IMR-90 (cell line): ENCODE measurements at regions not wholly inside any gene's neighbourhood (a gene's known extent, or its start where the extent isn't known, plus 50 kb on each side); places are given as distances from the start of the nearest gene placed in this dataset.

Source experiments
- ATAC-seq: fragments of 200-7000 bp; cut with Tn5 transposase; 2 replicates; pipeline ENCODE4 v1.9.1; 2020; ENCODE audit warnings: low read depth, mild to moderate bottlenecking, moderate library complexity
- BruUV-seq: library from RNA; stranded (reverse); fragments of 400-500 nt; replicated peaks from 2 replicates; lab custom pipeline; 2021; lab: Mats Ljungman, UMichigan
- CTCF ChIA-PET: fragments of 300-600 bp; formaldehyde crosslinking; extraction: SDS; loops from one replicate; lab custom pipeline; 2021; ENCODE audit warnings: antibody characterized with exemption; lab: Yijun Ruan, JAX
- POLR2A ChIA-PET: fragments of 300-600 bp; sonication (Branson Sonifier 250); formaldehyde crosslinking; loops from one replicate; lab custom pipeline; 2022; ENCODE audit warnings: antibody characterized with exemption; ENCODE audit not compliant: unreplicated experiment; lab: Charles Lee
- DNase-seq: peaks from one replicate; pipeline ENCODE4 v3.0.0; 2013
- H2AFZ ChIP-seq: replicated peaks from 2 replicates; pipeline ENCODE3; 2013; ENCODE audit warnings: low read length, mild to moderate bottlenecking; ENCODE audit not compliant: poor library complexity
- H2AK5ac ChIP-seq: 2 replicates; pipeline ENCODE4 v1.6.1; 2013; ENCODE audit warnings: low read depth, low read length, inconsistent platforms
- H2AK9ac ChIP-seq: replicated peaks from 2 replicates; pipeline ENCODE3; 2013; ENCODE audit warnings: mild to moderate bottlenecking, low read depth, low read length, moderate library complexity; ENCODE audit not compliant: poor library complexity
- H2BK120ac ChIP-seq: 2 replicates; pipeline ENCODE4 v1.6.1; 2013; ENCODE audit warnings: low read depth, low read length, inconsistent platforms
- H2BK15ac ChIP-seq: 3 replicates; pipeline ENCODE4 v1.6.1; 2013; ENCODE audit warnings: low read depth, low read length, inconsistent platforms
- H2BK20ac ChIP-seq: 2 replicates; pipeline ENCODE4 v1.6.1; 2013; ENCODE audit warnings: low read depth, mild to moderate bottlenecking, inconsistent platforms, low read length, moderate library complexity
- H2BK5ac ChIP-seq: 2 replicates; pipeline ENCODE4 v1.6.1; 2013; ENCODE audit warnings: mild to moderate bottlenecking, low read depth, low read length, inconsistent platforms; ENCODE audit not compliant: poor library complexity, severe bottlenecking
- H3K14ac ChIP-seq: replicated peaks from 2 replicates; pipeline ENCODE4 v1.6.1; 2013; ENCODE audit warnings: low read depth, low read length, inconsistent platforms
- H3K18ac ChIP-seq: 2 replicates; pipeline ENCODE4 v1.6.1; 2013; ENCODE audit warnings: low read depth, low read length, control low read depth
- H3K23ac ChIP-seq: 2 replicates; pipeline ENCODE4 v1.6.1; 2013; ENCODE audit warnings: low read depth, low read length, inconsistent platforms
- H3K27ac ChIP-seq: 2 replicates; pipeline ENCODE4 v1.5.1; 2013; ENCODE audit warnings: mild to moderate bottlenecking, control low read depth, low read length; ENCODE audit not compliant: insufficient read depth
- H3K27me3 ChIP-seq: 2 replicates; pipeline ENCODE4 v1.6.1; 2013; ENCODE audit warnings: low read length; ENCODE audit not compliant: control insufficient read depth, insufficient read depth
- H3K36me3 ChIP-seq: 2 replicates; pipeline ENCODE4 v1.6.1; 2013; ENCODE audit warnings: low read length, mixed read lengths; ENCODE audit not compliant: control insufficient read depth, insufficient read depth
- H3K4ac ChIP-seq: 2 replicates; pipeline ENCODE4 v1.6.1; 2013; ENCODE audit warnings: low read depth, low read length, inconsistent platforms
- H3K4me1 ChIP-seq: 2 replicates; pipeline ENCODE4 v1.6.1; 2013; ENCODE audit warnings: low read length, mixed read lengths; ENCODE audit not compliant: control insufficient read depth, insufficient read depth
- H3K4me2 ChIP-seq: 2 replicates; pipeline ENCODE4 v1.6.1; 2013; ENCODE audit warnings: low read depth, mild to moderate bottlenecking, control low read depth, low read length, moderate library complexity
- H3K4me3 ChIP-seq: 2 replicates; pipeline ENCODE4 v1.5.1; 2013; ENCODE audit warnings: low read depth, mild to moderate bottlenecking, control low read depth, low read length, moderate library complexity; ENCODE audit not compliant: insufficient read depth
- H3K56ac ChIP-seq: 2 replicates; pipeline ENCODE4 v1.6.1; 2013; ENCODE audit warnings: low read length, inconsistent platforms; ENCODE audit not compliant: insufficient read depth; ENCODE audit errors: extremely low read depth
- H3K79me1 ChIP-seq, 2 experiments: 2 replicates each; pipeline ENCODE4 v1.6.1; 2013; ENCODE audit warnings: low read length in 2 of 2, inconsistent platforms in 1 of 2, low read depth in 1 of 2
- H3K9ac ChIP-seq: 2 replicates; pipeline ENCODE4 v1.6.1; 2013; ENCODE audit warnings: low read depth, low read length, control low read depth
- H3K9me1 ChIP-seq: 2 replicates; pipeline ENCODE4 v1.6.1; 2013; ENCODE audit warnings: low read length, inconsistent platforms; ENCODE audit not compliant: insufficient read depth
- H3K9me3 ChIP-seq: 2 replicates; pipeline ENCODE4 v1.6.1; 2013; ENCODE audit warnings: low read length; ENCODE audit not compliant: control insufficient read depth, insufficient read depth
- H4K20me1 ChIP-seq: 2 replicates; pipeline ENCODE4 v1.6.1; 2013; ENCODE audit warnings: low read length, inconsistent platforms; ENCODE audit not compliant: insufficient read depth
- H4K5ac ChIP-seq: 2 replicates; pipeline ENCODE4 v1.6.1; 2013; ENCODE audit warnings: mild to moderate bottlenecking, low read depth, low read length, control low read depth
- H4K8ac ChIP-seq, 2 experiments: 2 replicates each; pipeline ENCODE4 v1.6.1; 2013; ENCODE audit warnings: low read depth in 2 of 2, low read length in 2 of 2, control low read depth in 1 of 2, inconsistent platforms in 1 of 2
- H4K91ac ChIP-seq: 2 replicates; pipeline ENCODE4 v1.6.1; 2013; ENCODE audit warnings: low read depth, low read length, inconsistent platforms; ENCODE audit not compliant: insufficient read depth
- BHLHE40 ChIP-seq: fragments of 150-350 bp; IDR thresholded peaks from 2 replicates; pipeline ENCODE4 v1.6.1; 2016; ENCODE audit warnings: mild to moderate bottlenecking, low read depth, low read length
- CEBPB ChIP-seq: IDR thresholded peaks from 2 replicates; pipeline ENCODE4 v1.6.1; 2012; ENCODE audit warnings: low read depth, low read length, improper control_type of control experiment
- CHD1 ChIP-seq: IDR thresholded peaks from 2 replicates; pipeline ENCODE4 v1.6.1; 2012; ENCODE audit warnings: low read depth, low read length, improper control_type of control experiment
- CTCF ChIP-seq: conservative IDR thresholded peaks from 2 replicates; pipeline ENCODE4 v1.5.1; 2012; ENCODE audit warnings: mild to moderate bottlenecking, low read depth, low read length, improper control_type of control experiment
- ELK1 ChIP-seq: fragments of 150-350 bp; IDR thresholded peaks from 2 replicates; pipeline ENCODE4 v1.6.1; 2016; ENCODE audit warnings: low read depth, mild to moderate bottlenecking, low read length, moderate library complexity, borderline replicate concordance
- FOS ChIP-seq: fragments of 150-350 bp; IDR thresholded peaks from 2 replicates; pipeline ENCODE4 v1.6.1; 2016; ENCODE audit warnings: low read depth, low read length
- MAFK ChIP-seq: IDR thresholded peaks from 2 replicates; pipeline ENCODE4 v1.6.1; 2012; ENCODE audit warnings: low read depth, low read length, improper control_type of control experiment
- MAZ ChIP-seq: IDR thresholded peaks from 2 replicates; pipeline ENCODE4 v1.6.1; 2012; ENCODE audit warnings: low read depth, mild to moderate bottlenecking, low read length, improper control_type of control experiment, moderate library complexity, borderline replicate concordance
- MXI1 ChIP-seq: IDR thresholded peaks from 2 replicates; pipeline ENCODE4 v1.6.1; 2012; ENCODE audit warnings: low read depth, mild to moderate bottlenecking, low read length, moderate library complexity, borderline replicate concordance
- NFE2L2 ChIP-seq: fragments of 150-350 bp; IDR thresholded peaks from 2 replicates; pipeline ENCODE4 v1.6.1; 2016; ENCODE audit warnings: low read depth, mild to moderate bottlenecking, low read length
- POLR2A ChIP-seq: IDR thresholded peaks from 2 replicates; pipeline ENCODE4 v1.6.1; 2012; ENCODE audit warnings: mild to moderate bottlenecking, low read depth, low read length
- RAD21 ChIP-seq: IDR thresholded peaks from 2 replicates; pipeline ENCODE4 v1.6.1; 2012; ENCODE audit warnings: low read length, improper control_type of control experiment
- RCOR1 ChIP-seq: IDR thresholded peaks from 2 replicates; pipeline ENCODE4 v1.6.1; 2012; ENCODE audit warnings: mild to moderate bottlenecking, low read length, improper control_type of control experiment; ENCODE audit not compliant: insufficient replicate concordance
- RFX5 ChIP-seq: IDR thresholded peaks from 2 replicates; pipeline ENCODE4 v1.8.0; 2012; ENCODE audit warnings: low read depth, mild to moderate bottlenecking, low read length, moderate library complexity
- SMC3 ChIP-seq: fragments of 150-350 bp; IDR thresholded peaks from 2 replicates; pipeline ENCODE4 v1.6.1; 2016; ENCODE audit warnings: low read depth, mild to moderate bottlenecking, antibody characterized with exemption, low read length, moderate library complexity
- USF2 ChIP-seq: fragments of 150-350 bp; IDR thresholded peaks from 2 replicates; pipeline ENCODE4 v1.6.1; 2017; ENCODE audit warnings: mild to moderate bottlenecking, antibody characterized with exemption, low read length, low read depth
- WGBS, 2 experiments: methylation state at CpG; one replicate each; pipeline versions ENCODE4 v1.1.5 to v1.1.7; 2013; ENCODE audit warnings: missing lambda C conversion rate in 2 of 2; ENCODE audit not compliant: insufficient read length in 1 of 2; ENCODE audit errors: extremely low coverage in 2 of 2; 5-methylcytosine and 5-hydroxymethylcytosine counted together
- dilution Hi-C: fragments of 300-500 bp; cut with HindIII; formaldehyde crosslinking; loops from one replicate; pipeline ENCODE4 v1.14.3; 2018; ENCODE audit warnings: low sequenced_read_pairs; ENCODE audit not compliant: unreplicated experiment
- in situ Hi-C: fragments of 300-500 bp; cut with MboI; formaldehyde crosslinking; loops from 3 replicates; pipeline ENCODE4 v1.14.3; 2019; ENCODE audit warnings: low sequenced_read_pairs, inconsistent platforms, mixed read lengths
- intact Hi-C: fragments of 100-400 bp; cut with micrococcal nuclease; formaldehyde crosslinking; loops from 2 replicates; pipeline ENCODE4 v1.10.0; 2022

GRCh38 chr5:118405650-118406061, 582.7 kb downstream of the DTWD2 start:
- H3K4me3 ChIP-seq: no peak overlapping the region
- no peak overlapping the region for H2BK15ac ChIP-seq
- H2BK20ac ChIP-seq: no peak overlapping the region
- H3K4me1 ChIP-seq: no peaks in the 10 kb centered on the region
- no peak overlapping the region for H3K14ac ChIP-seq
- H3K36me3 ChIP-seq: no peaks in the 10 kb centered on the region
- no TSS peak for BruUV-seq
- no peak overlapping the region for H3K18ac ChIP-seq
- no peak overlapping the region for H2BK120ac ChIP-seq
- dilution Hi-C loops: no loop called here
- no peak overlapping the region for H4K8ac ChIP-seq
- intact Hi-C loops: no loop called here
- 0% methylated on average over 2 of the region's 5 CpGs; no CpG with 5 or more reads in 1 of the 2 experiments for WGBS, 2 experiments
- POLR2A ChIA-PET: no interaction called here
- H2AK5ac ChIP-seq: no peak overlapping the region
- no peaks in the 10 kb centered on the region for H3K79me1 ChIP-seq
- ATAC-seq: peak; percentile 32; the same call in 1 of the 2 replicates
- no peaks in the 10 kb centered on the region for H3K9me1 ChIP-seq
- H2AFZ ChIP-seq: no peak overlapping the region
- H3K23ac ChIP-seq: no peak overlapping the region
- no peak overlapping the region for H3K56ac ChIP-seq
- no peak overlapping the region for H4K91ac ChIP-seq
- no peaks in the 10 kb centered on the region for H3K27me3 ChIP-seq
- DNase-seq: no peak
- no peak overlapping the region for H3K4me2 ChIP-seq
- no peak overlapping the region for H2AK9ac ChIP-seq
- H3K27ac ChIP-seq: no peak overlapping the region
- no peak overlapping the region for H2BK5ac ChIP-seq
- H3K9ac ChIP-seq: no peak overlapping the region
- in situ Hi-C loops: no loop called here
- no peak for TF ChIP-seq MAZ
- no peak for TF ChIP-seq SMC3
- TF ChIP-seq CTCF: no peak
- TF ChIP-seq FOS: no peak
- no peak for TF ChIP-seq NFE2L2
- no peak for TF ChIP-seq BHLHE40
- no peak for TF ChIP-seq MAFK
- no peak for TF ChIP-seq MXI1
- TF ChIP-seq USF2: no peak
- no peak for TF ChIP-seq RFX5
- no peak for TF ChIP-seq RAD21
- no peak for TF ChIP-seq CEBPB
- no peak for TF ChIP-seq POLR2A
- TF ChIP-seq CHD1: no peak
- no peak for TF ChIP-seq RCOR1
- TF ChIP-seq ELK1: no peak
- no peak overlapping the region for H4K5ac ChIP-seq
- no peaks in the 10 kb centered on the region for H4K20me1 ChIP-seq
- H3K4ac ChIP-seq: no peak overlapping the region
- CTCF ChIA-PET: no interaction called here
- peaks cover 15% of the 10 kb centered on the region for H3K9me3 ChIP-seq
